NCI-H2107 (cell line): ENCODE measurements at regions not wholly inside any gene's neighbourhood (a gene's known extent, or its start where the extent isn't known, plus 50 kb on each side); places are given as distances from the start of the nearest gene placed in this dataset.
A peak's percentile ranks its signal among the peaks of the same experiment; 100 is the strongest.

ENCODE experiments used
- DNase-seq: peaks from one replicate; lab custom pipeline; 2025; lab: John Stamatoyannopoulos, UW

DNA sequence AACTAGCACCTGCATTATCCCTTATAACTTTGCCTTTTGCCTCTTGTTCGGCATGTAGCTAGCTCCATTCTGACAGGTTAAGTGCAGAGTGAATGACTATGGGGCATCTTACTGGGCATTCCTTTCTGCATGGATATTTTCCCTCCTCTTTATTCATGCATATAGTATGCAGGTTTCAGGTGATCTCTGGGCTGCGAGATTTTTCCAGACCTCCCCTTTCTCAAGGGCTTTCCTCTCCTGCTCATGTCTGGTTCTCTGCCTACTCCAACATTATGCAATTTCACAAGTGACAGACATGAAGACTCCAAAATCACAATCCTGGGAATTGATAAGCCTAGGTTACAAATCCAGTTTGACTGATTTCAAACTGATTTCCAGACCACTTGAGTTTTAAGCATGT, 503.8 kb downstream of the NXPH1 start:
- no peak for DNase-seq

DNA sequence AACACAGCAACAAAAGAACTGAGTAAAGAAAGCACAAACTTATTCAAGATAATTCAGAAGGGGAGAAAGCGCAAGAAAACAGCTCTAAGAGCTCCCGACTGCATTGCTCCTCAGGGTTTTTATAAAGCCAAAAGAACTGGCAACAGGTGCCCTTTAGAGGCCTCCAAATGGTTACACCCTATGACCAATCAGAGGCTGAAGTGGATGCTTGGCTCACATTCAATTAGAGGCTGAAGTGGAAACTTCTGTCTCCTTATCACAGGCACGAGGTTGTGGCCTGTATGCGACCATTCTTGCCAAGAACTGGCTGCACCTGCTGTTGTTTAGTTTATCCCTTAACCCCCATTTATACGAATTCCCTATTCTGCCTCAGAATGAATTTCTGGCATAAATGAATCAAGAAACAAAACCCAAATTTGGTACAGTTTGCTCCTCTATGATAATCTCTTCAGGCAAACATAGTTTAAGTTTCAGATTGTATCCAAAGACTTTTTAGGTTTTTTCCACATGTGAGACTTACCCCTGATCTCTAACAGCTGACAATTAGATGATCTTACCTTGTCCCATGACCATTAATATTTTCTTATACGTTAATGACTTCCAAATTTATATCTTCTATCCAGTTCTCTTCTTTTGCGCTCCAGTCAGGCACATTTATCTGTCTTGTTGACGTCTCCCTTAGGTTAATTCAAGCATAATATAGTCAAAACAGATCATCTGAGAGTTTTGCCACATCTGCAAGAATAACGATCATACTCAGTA, 504.8 kb downstream of the NXPH1 start:
- peak; percentile 81 for DNase-seq

DNA sequence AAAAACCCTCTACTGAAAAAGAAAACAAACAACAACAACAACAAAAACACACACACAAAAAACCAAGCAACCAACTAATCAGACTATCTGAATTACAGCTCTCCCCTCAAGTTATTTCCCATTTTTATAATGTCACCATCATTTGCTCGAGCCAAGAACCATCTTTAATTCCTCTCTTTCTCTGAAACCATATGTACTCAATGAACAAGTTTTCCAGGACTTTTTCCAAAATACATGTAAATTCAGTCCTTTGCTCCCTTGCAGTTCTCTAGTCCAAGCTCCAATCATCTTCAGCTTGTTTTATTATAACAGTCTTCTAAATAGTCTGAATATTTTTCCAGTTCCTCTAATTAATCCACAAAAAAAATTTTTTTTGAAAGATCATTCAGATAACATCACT, 506.0 kb downstream of the NXPH1 start:
- no peak for DNase-seq

DNA sequence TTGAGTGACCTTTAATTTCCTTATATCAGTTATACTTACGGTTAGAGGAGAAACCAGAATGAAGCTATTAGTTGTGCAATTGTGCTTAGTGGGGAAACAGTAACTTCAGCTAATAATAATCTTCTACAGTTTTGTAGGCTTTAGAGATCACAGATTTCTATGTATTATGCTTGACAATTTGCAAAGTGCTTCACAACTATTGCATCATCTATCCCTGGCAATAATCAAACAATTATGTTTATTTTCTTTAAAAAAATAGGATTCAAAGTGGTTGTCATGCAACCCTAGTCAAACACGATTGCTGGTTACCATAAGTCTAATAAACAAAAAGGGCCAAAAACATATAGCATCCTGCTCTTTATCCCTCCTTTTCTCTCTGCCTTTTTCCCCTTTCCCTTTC, 530.3 kb downstream of the NXPH1 start:
- DNase-seq: no peak

DNA sequence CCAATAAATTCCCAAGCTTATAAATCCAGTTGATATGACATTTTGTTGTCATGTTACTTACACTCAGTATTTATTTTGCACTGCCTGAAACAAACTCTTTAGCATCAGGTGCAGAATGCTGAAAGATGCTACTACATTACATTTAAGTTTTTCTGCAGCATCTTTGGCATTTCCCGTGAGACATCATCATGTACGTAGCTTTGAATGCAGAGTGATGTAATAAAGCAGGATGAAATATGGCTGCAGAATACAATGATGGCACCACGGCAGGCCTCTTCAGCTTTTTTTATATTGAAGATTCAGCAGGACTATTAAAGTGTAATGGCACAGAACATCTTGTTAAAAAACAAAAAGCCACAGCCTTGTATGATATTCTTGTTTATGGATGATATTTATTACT, 531.8 kb downstream of the NXPH1 start:
- DNase-seq: no peak

DNA sequence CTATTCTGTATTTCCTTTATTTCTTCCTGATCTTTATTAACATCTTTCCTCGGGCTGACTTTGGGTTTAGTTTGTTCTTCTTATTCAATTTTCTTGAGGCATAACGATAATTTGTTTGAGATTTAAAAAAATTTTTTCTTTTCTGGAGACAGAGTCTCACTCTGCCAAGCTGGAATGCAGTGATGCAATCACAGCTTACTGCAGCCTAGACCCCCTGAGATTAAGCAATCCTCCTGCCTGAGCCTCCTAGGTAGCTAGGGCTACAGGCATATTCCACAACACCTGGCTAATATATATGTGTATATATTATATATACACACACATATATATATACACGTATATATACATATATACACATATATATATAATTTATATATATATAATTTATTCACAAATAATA, 540.2 kb downstream of the NXPH1 start:
- no peak for DNase-seq

DNA sequence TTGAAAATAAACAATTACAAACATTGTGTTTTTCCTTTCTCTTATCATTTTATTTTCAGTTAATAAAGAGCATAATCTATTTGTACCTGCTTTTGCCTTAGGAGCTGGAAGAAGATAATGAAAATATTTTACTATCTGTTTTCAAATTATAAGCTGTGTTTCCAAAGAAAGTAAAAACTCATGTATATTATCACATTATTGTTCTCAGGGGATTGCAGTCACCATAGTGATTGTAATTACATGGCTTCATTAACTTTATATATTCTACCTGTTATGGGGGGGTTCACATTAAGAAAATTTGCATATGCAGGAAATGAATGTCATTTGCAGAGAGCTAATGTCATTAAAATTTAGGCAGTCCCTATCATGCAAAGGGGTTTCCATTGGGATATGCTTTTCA, 542.3 kb downstream of the NXPH1 start:
- DNase-seq: no peak

DNA sequence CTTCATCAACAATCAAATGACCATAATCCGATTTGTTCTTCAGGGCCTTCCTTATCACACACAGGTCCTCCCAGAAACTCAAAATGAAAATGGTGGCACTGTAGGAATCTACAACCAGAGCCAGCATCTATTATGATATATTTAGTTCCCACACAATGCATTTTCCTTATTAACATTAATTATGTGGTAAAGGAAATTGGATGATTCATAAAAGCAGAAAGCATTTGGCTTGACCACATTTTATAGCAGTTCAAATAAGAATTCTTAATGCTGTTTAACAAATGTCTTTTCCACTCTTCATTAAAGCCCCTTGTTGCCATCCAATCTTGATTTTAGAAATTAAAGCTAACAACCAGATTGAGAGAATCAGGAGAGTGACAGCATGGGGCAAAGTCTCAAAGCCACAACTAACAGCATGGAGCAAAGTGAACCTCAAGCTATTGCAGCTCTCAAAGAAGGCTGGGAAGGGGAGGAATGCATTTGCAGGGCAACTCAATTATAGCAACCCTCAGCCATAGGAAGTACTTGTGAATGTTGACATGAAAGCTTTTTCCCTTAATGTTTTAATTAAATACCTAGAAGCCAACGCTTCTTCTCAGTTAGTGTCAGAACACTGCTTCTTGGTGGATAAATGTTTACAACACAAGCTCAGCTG, 549.1 kb downstream of the NXPH1 start:
- DNase-seq: no peak

DNA sequence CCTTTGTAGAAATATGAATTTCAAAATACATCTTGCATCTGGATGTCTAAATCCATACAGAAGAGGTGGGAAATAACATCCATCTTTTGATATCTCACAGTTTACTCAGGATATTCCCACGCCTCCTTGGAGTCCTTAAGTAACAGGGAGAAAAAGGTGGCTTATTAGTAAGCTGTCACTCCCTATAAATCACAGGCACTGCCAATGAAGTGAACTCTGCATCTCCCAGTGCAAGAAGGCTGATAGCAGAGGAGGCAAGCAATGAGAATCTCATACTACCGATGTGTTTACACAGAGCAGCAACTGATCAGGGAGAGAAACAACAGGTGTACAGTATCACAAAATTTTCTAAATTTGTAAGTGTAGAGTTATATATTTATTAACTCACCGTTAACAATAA, 551.8 kb downstream of the NXPH1 start:
- DNase-seq: no peak

DNA sequence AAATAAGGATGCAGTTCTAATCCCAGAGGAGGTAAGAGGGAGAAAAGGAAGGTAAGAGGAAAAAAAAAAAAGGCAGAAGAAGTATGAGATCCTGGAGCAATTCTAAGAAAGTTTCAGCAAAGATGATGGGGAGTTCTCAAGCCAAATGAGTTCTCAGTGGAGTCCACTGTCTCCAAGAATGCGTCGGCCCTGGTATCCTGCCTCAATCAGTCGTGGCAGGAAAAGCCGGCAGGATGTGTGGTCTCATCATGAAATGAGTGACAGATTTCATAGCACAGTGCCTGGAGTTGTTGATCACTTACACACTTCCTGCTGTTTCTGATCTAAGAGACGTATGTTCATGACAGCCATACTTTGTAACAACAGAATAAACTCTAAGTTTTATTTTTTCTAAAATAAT, 554.9 kb downstream of the NXPH1 start:
- no peak for DNase-seq

DNA sequence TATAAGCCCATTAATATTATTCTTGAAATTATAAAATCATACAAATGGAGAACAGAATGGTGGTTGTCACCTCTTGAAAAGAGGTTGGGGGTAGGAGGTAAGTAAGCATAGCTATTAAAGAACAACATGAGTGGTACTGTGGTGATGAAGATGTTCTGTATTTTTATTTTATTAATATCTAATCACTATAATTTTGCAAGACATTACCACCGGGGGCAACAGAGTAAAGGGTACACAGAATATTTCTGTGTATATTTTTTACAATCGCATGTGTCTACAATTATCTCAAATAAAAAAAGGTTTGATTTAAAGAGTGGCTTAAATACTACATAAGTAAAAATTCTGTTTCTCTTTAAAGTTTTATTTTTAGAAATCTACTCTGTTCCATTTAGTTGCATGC, 557.8 kb downstream of the NXPH1 start:
- no peak for DNase-seq

DNA sequence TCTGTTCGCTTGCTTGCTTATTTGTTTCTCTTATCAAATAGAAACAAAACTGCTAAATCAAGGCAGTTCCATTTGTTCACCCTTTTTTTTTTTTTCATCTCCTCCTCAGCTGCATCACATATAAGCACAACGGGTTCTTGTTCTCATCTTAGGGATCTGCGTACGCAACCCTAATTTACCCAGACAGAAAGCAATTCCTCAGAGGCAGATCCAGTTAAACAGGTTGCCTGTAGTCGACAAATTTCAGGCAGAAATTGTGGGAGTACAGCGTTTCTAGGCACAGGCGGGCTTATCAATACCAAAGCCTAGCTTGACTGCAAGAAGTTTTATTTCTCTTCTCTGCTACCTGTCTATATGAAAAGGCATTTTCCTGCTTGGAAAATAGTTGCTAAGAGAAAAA, 565.4 kb downstream of the NXPH1 start:
- no peak for DNase-seq

DNA sequence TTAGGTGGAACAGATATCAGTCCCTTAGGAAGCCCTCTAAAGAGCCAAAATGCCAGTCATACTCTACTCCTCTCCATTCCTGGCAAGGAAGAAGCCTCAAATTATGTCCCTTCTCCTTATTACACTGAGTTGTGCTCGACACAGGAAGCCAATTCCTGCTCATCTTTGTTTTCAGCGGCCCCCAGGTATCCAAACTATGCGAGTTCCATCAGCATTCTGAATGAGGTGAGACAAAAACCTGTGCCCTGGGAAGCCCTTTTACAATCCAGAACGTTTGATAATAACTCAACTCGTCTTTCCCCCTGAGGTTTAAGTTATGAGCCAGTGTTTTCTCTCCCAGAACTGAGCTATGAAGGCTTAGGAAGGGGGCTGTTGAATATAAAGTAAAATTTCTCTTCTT, 580.5 kb downstream of the NXPH1 start:
- no peak for DNase-seq

DNA sequence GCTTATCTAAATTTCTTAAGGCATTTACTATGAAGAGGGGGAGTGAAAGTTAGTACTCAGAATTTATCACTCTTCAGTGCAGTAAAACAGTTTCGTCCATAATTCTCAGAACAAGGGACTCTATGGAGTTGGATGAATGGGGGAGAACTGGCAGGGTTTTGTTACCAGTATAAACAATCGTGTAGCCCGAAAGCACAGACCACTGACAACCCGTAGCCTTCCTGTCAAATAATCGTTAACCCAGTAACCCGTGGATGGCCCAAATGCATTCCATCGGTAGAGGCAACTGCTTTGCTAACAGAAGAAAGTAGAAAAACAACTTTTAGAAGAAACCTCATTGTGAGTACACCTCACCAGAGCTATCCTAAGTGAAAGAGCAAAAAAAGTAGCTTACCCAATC, 583.9 kb downstream of the NXPH1 start:
- DNase-seq: no peak

DNA sequence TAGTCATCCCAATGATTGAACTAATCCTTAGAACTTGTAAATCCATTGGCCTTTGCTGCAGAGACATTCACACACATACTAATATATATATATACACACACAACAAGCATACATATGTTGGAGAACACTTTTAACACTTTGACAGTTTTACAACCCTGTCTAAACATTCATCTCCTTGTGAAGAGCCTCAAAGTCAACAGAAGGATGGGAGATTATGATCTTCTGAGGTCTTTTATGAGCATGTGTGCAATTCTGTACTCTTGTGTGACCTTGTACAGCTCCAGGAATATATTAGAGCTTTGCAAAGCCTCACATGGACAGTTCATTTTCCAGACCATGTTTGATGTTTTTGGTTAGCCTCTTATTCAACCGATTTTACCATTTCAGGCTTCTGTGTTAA, 589.0 kb downstream of the NXPH1 start:
- no peak for DNase-seq

DNA sequence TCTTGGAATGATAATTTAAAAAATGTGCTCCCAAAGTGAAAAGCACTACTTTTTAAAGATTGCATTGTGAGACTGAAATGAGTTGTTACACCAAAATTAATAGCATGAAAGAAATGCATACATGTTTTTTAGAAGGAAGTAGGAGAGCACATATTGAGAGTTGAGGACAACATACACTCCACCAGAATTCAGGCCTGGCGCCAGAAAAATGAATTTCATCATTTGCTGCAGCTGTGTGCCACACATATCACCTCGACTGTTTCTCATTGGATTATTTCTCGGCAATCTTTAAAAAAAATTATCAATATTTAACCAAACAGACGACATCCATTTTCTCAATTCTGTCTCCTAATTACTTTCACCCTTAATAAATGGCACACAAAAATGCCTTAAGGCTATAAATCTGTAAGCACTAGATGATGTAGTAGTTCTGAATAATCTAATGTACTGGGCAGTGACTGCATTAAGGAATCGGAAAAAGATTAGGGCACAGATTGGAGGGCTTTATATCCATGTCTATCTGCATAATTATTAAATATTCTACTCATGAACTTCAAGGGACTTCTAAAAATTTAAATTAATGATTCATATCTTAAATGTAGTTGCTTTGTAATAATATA, 590.4 kb downstream of the NXPH1 start:
- DNase-seq: no peak

DNA sequence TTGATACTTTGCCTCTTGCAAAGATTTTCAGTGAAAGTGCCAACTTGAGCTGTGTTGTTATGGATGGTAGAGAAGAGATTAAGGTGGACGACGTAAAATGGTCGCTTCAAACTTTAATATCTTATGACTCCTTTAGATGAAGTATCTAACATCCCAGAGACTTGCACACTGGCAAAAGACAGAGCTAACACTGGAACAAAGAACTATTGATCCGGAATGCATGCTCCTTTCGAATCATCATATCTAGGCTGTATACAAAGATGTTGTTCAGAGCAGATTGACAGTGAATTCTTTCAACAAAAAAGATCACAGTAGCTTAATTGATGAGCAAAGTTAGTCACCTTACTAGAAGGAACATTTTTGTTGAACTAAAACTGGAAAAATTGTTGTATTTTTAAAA, 592.7 kb downstream of the NXPH1 start:
- DNase-seq: no peak

DNA sequence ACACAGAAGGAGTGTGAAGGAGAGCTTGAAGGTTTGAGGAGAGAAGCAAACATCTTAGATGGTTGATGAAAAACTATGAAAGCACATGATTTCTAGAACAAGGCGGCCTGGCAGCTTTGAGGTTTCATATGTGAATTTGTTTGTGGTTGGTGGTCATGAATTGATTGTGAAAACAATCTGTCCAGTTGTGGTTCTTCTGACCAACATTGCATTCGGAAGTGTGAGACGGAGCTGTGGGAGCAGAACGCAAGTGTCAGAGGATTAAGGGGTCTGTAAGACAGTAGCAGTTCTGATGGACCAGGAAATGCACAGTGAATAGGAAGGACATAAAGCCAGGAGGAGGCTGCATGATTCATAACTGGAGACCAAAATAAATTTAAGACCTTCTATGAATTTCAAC, 594.6 kb downstream of the NXPH1 start:
- no peak for DNase-seq

DNA sequence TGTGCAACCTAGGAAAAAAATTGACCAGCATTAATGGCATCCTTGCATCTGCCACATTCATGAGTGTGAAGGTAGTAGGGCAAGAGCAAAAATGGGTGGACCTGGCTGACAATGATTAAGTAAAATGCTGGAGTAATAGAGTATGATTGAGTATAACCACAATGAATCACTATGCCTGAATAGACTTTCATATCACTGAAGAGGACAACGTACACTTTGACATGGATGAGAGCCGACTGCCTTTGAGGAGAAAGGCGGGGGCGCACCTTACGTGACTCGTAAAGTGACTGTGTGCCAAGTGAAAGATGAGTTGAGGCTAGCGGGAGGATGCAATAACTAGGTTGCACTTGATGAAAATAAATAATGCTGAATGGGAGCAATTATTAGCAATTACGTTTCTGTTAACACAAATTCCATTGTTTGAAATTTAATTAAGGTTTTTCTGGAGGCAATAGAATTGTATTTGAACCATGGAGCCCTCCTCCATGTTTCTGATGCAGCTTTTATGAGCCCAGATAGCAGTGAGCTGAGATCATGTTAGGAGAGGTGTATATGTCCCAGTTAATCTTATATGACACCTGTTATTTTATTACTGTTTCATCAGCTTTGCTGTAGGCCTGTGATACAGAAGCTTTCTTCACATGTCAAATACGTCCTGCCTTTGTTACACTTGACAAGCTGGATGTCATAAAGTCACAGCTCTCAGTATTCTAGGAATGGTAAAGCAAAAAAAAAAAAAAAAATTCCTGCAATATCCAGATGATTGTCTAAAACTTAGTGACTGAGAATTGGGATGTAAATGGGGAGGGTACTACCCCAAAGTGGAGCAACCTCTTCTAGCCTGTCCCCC, 596.5 kb downstream of the NXPH1 start:
- no peak for DNase-seq

DNA sequence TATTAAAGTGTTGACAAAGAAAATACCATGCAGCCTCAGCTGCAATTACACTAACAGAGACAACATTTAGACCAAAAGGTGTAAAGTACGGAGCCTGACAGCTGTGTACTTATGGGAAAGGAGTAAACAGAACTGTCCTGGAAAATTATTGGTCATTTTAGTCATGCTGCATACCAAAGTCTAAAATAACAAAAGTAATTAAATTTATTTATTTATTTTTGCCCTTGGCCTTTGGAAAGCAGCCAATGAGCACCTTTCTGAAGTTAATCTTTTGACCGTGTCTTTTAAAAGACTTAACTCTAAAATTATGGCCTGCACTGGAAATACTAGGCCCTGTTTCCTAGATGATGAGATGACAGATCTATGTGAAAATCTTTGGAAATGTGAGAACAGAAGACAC, 597.6 kb downstream of the NXPH1 start:
- no peak for DNase-seq

DNA sequence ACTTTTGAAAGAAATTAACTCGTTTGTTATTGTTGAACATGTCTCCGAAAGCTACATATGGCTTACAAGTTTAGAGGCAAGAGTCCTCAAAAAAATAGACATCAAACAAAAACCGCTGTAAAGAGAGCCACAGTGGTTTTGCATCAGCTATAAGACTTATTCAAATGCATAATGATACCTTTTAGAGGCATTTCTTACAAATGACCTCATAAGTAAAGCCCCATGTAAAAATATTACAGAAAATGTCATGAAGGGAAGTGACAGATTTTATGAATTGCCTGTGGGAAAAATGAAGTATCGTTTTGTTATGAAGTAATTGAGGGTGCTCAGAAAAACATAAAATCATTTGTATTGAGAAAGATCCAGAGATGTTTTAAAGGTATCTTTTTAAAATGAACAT, 598.0 kb downstream of the NXPH1 start:
- DNase-seq: no peak

DNA sequence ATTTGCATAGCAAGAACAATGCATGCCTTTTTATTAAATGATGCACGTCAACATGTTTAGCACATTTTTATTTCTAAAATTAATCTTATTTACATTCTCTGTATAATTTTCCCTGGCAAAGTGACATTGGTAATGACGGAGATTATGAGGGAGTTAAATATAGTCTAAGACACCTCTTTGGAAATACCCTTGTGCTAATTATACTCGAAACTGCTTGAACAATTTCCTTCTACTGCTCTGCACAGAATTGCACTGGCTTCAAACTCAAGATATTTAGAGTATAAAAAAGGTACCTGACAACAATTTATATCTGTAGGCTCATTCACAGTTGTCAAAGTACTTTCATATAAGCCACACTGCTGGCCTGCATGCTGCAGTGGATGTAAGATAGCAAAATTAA, 602.7 kb downstream of the NXPH1 start:
- no peak for DNase-seq
